Pancreas (tissue), 10 donors: ENCODE measurements at regions not wholly inside any gene's neighbourhood (a gene's known extent, or its start where the extent isn't known, plus 50 kb on each side); places are given as distances from the start of the nearest gene placed in this dataset.

Experiments
- ATAC-seq, 4 donors: fragments of 200-7000 bp; cut with Tn5 transposase; one replicate each; pipeline versions ENCODE4 v1.8.0 to v1.9.1; 2020; ENCODE audit warnings: mild to moderate bottlenecking in 4 of 4, moderate library complexity in 4 of 4
- DNase-seq, 6 donors: peaks; one replicate each; pipeline ENCODE4 v3.0.0-alpha.2; 2020
- FAIRE-seq: peaks from 2 replicates; lab custom pipeline; 2012; peaks lifted over from hg19 to GRCh38; lab: Jason Lieb, UNC
- H3K27ac ChIP-seq, 4 donors: fragments of 200-600 bp; sonication (generic); 1 replicate in 3 of 4; 2 replicates in 1 of 4; pipeline versions ENCODE4 v1.5.0 to v1.8.0; 2020
- H3K27me3 ChIP-seq, 4 donors: fragments of 200-600 bp; one replicate each; pipeline ENCODE4 v1.8.0; 2021
- H3K36me3 ChIP-seq, 3 donors: fragments of 200-600 bp; sonication (generic) in 1 of 3; one replicate each; pipeline versions ENCODE4 v1.5.0 to v1.8.0; 2020 to 2021
- H3K4me1 ChIP-seq, 3 donors: fragments of 200-600 bp; one replicate each; pipeline ENCODE4 v1.8.0; 2021
- H3K4me3 ChIP-seq, 4 donors: fragments of 200-600 bp; sonication (generic) in 2 of 4; one replicate each; pipeline versions ENCODE4 v1.5.0 to v1.8.0; 2020 to 2021
- H3K9me3 ChIP-seq, 4 donors: fragments of 200-600 bp; one replicate each; pipeline ENCODE4 v1.8.0; 2021
- CTCF ChIP-seq, 4 donors: fragments of 200-600 bp; sonication (generic) in 3 of 4; IDR thresholded peaks; one replicate each; pipeline versions ENCODE4 v1.5.0 to v1.8.0; 2021; ENCODE audit warnings: antibody characterized with exemption in 4 of 4
- whole genome bisulfite sequencing, 2 donors: extraction: QIAGEN DNeasy Blood & Tissue Kit; methylation state at CpG; one replicate each; pipeline ENCODE4 v1.1.7; 2013; 5-methylcytosine and 5-hydroxymethylcytosine counted together
- intact Hi-C, 3 donors: fragments of 100-400 bp; cut with DNase I; formaldehyde crosslinking; loops; one replicate each; pipeline versions ENCODE4 v1.11.1 to v1.14.2; 2022
- donor health status: healthy with polysubstance abuse.
- donor health status: DM: no; HTN: no; CAD: no; lungs with moderate emphysema.
- donor health status: DM: no; HTN: no; CAD: no.
- donor health status: control.
- donor health status: control.
- donor health status: Bipolar disorder and iron deficiency.
- donor health status: DM: yes; HTN: yes; CAD: no.
- donor health status: DM: no; HTN: no; CAD: no.
- donor health status: DM: no; HTN: no; CAD: no.
- donor health status: DM: yes; HTN: yes; CAD: no.

GRCh38 chr10:126843299-126843934 lies 61.8 kb upstream of the DOCK1 start:
- H3K36me3 ChIP-seq: no peaks in the 10 kb centered on the region
- no peak for FAIRE-seq
- no peaks in the 10 kb centered on the region for H3K9me3 ChIP-seq
- intact Hi-C loops: no loop called here
- no peak overlapping the region for H3K27ac ChIP-seq
- no peak for ATAC-seq
- 84% methylated on average over 8 of the region's 8 CpGs for WGBS, 2 donors
- no peak for TF ChIP-seq CTCF (IDR thresholded peaks at IDR 0.05)
- H3K4me3 ChIP-seq: no peak overlapping the region
- DNase-seq: no peak
- H3K4me1 ChIP-seq: peaks cover 5 to 26% (median 7%) of the 10 kb centered on the region in 3 donors
- H3K27me3 ChIP-seq: no peaks in the 10 kb centered on the region

DNA sequence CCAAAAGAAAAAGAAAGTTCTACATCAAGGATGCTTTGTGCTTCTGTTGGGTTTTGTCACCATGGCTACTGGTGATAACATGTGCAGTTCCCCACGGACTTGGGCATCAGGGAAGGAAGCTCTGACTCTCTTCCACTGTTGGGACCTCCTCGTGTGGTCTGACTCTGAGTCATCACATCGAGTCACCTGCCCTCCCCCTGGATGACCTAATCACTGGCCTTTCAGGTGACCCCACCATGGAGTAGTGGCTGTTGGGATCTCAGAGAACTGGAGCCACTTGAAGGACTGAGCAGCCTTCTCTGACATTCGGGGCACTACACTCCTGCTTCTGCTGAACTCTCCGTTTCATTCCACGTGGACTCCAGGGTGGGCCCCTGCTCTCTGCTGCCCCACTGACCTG lies 60.8 kb upstream of the DOCK1 start:
- FAIRE-seq (no peak), DNase-seq (no peak), ATAC-seq (peak in 1 of 4 donors; percentile 31)
- H3K9me3 ChIP-seq: no peaks in the 10 kb centered on the region
- H3K4me3 ChIP-seq: no peak overlapping the region
- TF ChIP-seq CTCF (IDR thresholded peaks at IDR 0.05): no peak
- WGBS, 2 donors: 60 to 67% methylated on average over 6 of the region's 6 CpGs
- intact Hi-C loops: no loop called here
- no peaks in the 10 kb centered on the region for H3K27me3 ChIP-seq
- H3K27ac ChIP-seq: no peak overlapping the region
- peaks cover 0 to 19% (median 4%) of the 10 kb centered on the region in 3 donors for H3K4me1 ChIP-seq
- no peaks in the 10 kb centered on the region for H3K36me3 ChIP-seq

DNA sequence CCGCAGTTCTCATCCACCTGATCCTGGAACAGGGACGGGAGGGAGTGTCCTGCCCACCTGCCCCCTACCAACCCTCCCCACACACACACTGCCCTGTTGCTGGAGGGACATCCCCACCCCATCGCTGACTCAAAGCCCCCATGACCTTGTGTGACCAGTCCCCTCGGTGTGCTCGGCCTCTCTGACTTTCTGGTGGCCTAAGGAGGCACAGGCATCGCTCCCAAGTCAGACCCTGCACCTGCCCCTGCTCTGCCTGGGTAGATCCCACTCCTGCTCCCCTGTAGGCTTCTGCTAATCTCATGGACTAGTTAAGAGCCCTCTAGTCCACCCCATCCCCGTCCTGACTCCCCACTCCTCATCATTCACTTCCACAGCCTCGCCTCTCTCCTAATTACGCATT lies 58.8 kb upstream of the DOCK1 start:
- Histone ChIP-seq H3K27ac (no peak overlapping the region), H3K4me3 (no peak overlapping the region), H3K4me1 (no peaks in the 10 kb centered on the region), H3K27me3 (no peaks in the 10 kb centered on the region), H3K9me3 (no peaks in the 10 kb centered on the region), H3K36me3 (no peaks in the 10 kb centered on the region)
- intact Hi-C loops: no loop called here
- TF ChIP-seq CTCF (IDR thresholded peaks at IDR 0.05): no peak
- FAIRE-seq (no peak), DNase-seq (no peak), ATAC-seq (no peak)
- 82 to 91% methylated on average over 9 of the region's 9 CpGs for WGBS, 2 donors

- no peaks in the 10 kb centered on the region for H3K36me3 ChIP-seq
- ATAC-seq (no peak), DNase-seq (no peak), FAIRE-seq (no peak)
- H3K4me3 ChIP-seq: no peak overlapping the region
- no peaks in the 10 kb centered on the region for H3K27me3 ChIP-seq
- intact Hi-C loops: no loop called here
- H3K27ac ChIP-seq: no peak overlapping the region
- H3K9me3 ChIP-seq: no peaks in the 10 kb centered on the region
- H3K4me1 ChIP-seq: no peaks in the 10 kb centered on the region
- WGBS, 2 donors: 89 to 94% methylated on average over 2 of the region's 2 CpGs
- no peak for TF ChIP-seq CTCF (IDR thresholded peaks at IDR 0.05)
Observed at GRCh38 chr10:126846959-126847358, 58.3 kb upstream of the DOCK1 start.

DNA sequence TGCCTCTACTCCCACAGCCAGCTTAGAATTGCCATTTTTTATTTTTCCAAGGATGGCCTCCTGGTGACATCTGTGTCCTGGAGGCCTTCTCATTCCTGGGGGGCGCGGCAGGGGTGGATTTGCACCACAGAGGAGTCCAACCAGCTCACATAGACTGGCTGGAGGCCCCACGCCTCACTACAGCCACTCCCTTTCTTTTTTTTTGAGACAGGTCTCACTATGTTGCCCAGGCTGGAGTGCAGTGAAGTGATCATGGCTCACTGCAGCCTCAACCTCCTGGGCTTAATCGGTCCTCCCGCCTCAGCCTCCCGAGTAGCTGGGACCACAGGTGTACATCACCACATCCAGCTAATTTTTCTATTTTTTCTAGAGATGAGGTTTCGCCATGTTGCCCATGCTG lies 57.6 kb upstream of the DOCK1 start:
- FAIRE-seq: no peak

More for the DNA sequence above, 57.6 kb upstream of the DOCK1 start:
- TF ChIP-seq CTCF (IDR thresholded peaks at IDR 0.05): no peak
- no peak for ATAC-seq
- Histone ChIP-seq H3K9me3 (no peaks in the 10 kb centered on the region), H3K4me1 (no peaks in the 10 kb centered on the region), H3K36me3 (no peaks in the 10 kb centered on the region), H3K27me3 (no peaks in the 10 kb centered on the region), H3K4me3 (no peak overlapping the region), H3K27ac (no peak overlapping the region)
- DNase-seq: no peak
- WGBS, 2 donors: 89 to 96% methylated on average over 7 of the region's 7 CpGs
- intact Hi-C loops: no loop called here
